Right renal cortex interstitium (tissue), 3 donors: ENCODE measurements at regions not wholly inside any gene's neighbourhood (a gene's known extent, or its start where the extent isn't known, plus 50 kb on each side); places are given as distances from the start of the nearest gene placed in this dataset.
"Not testable (repeated sequence)": the region's sequence is repeated elsewhere in the genome, so short reads cannot be mapped to it uniquely, and the experiment has no call there.

Experiments used
- DNase-seq, 3 donors: peaks; one replicate each; pipeline ENCODE4 v3.0.0-alpha.2; 2013; ENCODE audit warnings: low read depth in 3 of 3, low spot score in 2 of 3

DNA sequence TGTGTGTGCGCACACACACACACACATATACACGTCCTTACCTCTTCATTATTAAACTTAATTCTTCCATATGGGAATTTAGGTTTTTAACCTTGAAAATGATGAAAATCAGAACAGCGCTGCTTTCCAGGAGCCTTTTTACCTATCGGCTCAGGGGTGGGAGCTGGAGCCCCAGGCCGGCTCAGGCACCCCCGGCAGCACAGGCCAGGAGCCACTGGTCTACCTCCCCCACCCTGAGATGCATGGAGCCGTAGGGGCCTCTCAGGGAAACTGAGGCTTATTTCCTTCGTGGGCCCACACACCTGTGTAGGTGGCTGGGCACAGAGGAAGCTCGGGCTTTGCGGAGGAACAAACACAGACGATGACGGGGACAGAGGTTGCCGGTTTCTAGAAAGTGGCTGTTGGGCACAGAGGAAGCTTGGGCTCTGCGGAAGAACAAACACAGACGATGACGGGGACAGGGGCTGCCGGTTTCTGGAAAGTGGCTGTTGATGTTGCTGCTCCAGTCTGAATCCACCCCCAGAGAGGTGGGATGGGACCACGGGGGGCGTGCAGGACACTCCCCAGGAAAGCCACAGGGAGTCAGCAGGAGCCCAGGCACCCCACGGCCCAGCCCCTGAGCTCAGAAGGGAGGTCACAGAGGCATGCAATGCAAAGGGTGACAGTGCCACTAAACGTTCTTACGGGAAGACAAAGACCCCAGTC lies 149.4 kb downstream of the BRD1 start:
- no peak for DNase-seq

DNA sequence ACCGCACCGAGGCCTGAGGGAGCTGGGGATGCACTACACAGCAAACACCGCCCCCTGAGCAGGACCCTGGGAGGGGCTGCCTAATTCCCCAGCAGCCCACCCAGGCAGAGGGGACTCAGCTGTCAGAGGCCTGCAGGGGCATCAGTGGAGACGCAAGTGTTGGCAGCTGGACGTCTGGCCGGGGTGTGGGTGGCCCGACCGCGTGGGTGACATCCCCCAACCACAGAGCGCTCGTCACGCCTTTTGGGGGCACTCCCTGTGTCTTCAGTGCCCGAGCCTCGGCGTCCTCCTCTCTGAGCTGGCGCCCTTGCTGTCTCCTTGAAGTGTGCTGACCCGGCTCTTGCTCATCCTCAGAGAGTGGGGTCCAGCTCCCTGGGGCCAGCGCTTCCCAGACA lies 150.2 kb downstream of the BRD1 start:
- DNase-seq = no peak

DNA sequence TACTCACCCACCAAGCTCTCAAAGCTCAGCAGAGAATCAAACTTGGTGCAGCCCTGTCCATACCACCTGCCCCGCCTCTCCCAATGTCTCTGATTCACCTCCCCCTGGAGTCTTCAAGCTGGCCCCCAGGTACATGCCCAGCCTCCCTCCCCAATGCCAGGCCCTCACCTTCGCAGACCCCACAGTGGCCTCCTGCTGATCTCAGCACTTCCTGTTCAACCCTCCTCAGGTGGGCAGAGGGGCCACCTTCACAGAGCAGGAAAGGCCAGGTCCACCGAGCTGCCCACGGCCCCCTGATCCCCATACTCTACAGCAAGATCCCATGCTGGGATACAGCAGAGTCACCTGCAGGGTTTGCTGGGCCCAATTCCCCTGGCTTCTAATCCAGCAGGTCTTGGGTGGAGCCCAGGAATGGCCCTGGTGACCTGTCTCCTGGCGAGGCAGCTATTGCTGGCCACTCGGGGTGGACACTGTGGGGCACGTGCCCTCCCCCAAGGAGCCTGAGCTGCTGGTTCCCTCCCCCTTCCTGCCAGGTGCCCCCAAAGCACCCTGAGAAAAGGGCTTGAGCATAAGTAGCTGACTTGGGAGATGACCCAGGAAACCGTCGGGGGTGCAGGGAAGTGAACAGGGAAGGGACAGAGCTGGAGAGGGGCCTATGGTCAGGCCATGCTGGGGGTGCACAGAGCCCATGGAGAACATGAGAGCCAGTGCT lies 150.7 kb downstream of the BRD1 start:
- no peak for DNase-seq

DNA sequence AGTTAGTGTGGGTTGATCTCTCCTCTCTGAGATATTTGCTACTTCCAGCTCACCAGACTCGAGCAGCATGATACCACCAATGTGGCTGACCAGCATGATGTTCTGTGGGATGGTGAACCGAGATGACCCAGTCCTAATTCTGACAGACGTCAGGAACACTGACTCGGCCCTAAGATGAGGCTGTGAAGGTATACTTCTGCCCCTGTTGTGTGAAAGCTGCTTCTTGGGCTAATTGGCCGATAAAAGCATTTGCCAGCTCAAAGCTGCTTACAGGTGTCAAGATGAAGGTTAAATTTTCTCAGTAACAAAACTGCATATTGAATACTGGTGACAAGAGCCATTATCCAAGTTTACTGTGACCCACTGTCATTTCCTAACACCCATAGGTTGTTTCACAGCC lies 151.4 kb downstream of the BRD1 start:
- no peak for DNase-seq

DNA sequence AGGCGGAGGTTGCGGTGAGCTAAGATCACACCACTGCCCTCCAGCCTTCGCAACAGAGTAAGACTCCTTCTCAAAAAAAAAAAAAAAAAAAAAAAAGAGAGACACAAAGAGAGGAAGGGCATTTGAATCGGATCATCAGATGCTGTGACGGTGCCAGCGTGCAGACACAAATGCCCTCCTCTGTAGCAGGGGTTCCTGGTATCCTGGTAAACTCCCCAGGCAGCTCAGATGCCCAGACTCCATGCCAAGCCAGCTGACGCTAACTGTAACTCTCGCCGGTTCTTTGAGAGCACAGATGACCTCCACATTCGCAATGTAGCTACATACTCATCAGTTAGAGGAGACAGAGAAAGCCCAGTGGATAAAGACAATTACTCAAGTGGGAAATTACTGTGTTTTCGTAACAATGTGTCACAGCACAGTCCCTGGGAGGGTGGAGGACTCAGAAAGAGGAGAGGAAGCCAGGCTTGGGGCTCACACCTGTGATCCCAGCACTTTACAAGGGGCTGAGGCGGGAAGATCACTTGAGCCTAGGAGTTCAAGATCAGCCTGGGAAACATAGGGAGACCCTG lies 153.1 kb downstream of the BRD1 start:
- no peak for DNase-seq

DNA sequence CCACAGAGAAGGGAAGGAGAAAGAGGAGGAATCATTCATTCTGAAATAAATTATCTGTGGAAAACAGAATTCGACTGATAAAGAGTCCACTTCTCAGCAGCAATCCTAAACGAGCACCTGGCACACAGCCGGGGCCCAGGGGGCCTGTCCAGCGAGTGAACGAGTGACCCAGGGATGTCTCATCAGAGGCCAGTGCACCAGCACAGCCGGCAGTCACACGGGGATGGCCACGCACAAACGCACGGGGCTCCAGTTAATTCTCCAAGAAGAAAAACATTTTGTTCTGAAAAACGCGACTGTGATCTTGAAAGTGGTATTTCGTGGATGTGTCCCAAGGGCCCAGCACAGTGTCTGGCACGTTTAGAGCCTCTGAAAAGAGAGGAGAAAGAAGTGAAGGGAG lies 154.6 kb downstream of the BRD1 start:
- no peak for DNase-seq

DNA sequence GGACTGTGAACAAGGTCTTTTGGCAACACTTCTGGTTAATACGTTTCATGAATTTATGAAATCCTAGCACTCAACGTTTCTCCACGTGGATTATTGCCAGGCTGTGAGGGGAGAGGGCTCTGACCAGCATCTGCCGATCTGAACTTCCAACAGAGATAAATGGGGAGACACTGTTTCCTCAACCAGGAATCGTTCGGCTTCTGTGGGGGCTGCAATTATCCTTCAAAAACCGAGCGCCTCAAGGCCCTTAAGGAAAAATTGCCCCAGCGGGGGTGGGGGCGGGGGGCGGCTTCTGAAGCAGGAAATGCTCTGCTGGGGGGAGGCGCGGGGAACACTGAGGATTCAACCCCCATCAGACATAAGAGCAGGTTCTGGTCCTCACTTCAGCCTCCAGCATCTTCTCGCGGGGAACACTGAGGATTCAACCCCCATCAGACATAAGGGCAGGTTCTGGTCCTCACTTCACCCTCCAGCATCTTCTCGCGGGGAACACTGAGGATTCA lies 155.6 kb downstream of the BRD1 start:
- no peak for DNase-seq

DNA sequence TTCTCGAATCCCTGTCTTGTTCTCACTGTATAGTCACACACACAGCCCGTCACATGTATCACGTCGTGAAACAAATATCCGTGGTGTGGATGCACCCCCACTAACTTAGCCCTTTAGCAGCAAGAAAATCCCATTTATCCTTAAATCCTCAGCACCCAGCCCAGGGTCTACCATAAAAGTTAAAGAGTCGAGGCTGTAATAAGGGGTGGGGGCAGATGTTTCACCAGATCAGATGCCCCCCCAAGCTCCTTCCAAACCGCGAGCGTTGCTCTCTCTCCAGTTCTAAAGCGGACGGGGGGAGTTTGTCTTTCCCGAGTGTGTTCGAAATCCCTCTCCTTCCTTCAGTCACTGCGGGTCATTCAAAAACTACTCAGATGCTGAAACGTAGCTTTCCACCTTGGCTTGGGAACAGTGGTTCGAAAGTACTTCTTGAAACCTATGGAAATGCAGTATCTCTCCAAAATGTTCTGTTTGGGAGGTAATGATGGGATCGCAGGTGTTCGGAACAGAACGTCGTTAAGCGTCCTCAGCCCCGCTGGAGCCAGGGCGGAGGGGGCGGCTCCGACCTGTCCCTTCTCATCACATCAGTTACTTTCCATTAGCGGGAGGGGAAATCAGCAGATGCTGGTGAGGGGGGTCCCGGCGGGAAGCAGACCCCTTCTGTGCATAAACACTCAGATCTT lies 156.2 kb downstream of the BRD1 start:
- DNase-seq = no peak

DNA sequence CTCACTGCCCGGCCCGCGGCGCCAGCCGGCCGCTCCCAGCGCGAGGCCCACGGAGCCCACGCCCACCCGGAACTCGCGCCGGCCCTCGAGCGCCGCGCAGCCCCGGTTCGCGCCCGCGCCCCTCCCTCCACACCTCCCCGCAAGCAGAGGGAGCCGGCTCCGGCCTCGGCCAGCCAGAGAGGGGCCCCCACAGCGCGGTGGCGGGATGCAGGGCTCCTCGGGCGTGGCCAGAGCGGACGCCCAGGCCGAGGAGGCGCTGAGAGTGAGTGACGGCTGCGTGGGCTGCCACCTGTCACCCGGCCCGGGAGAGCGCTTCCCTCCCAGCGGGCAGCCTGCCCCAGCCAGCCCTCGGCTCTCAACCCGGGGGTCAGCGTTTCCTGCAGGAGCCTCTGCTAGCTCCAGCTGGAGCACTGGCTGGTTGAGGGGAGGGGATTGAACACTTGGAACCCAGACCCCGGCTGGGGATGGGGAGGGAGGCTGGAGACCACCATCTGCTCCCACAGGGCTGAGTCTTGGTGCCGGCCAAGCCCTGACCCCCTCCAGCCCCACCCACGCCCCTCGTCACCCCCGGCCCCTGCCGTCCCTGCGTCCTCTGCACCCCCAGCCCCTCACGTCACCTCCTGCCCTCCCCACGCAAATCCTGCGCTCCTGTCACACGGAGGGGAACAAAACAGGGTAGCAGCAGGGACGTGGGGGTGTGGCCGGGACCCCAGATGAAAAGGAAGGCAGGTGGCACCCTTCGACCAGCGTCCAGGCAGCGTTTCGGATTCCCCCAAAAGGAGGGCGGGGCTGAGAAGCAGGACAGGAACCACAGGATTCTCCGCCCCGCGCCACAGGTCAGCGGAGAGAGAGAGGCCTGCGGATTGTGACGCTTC lies 157.0 kb downstream of the BRD1 start:
- DNase-seq = no peak

DNA sequence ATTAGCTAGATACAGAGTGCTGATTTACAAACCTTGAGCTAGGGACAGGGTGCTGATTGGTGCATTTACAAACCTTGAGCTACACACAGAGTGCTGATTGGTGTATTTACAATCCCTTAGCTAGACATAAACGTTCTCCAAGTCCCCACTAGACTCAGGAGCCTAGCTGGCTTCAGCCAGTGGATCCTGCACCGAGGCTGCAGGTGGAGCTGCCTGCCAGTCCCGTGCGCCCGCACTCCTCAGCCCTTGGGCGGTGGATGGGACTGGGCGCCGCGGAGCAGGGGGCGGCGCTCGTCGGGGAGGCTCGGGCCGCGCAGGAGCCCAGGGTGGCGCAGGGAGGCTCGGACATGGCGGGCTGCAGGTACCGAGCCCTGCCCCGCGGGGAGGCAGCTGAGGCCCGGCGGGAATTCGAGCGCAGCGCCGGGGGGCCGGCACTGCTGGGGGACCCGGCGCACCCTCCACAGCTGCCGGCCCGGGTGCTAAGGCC lies 157.7 kb downstream of the BRD1 start:
- DNase-seq = not testable (repeated sequence)

DNA sequence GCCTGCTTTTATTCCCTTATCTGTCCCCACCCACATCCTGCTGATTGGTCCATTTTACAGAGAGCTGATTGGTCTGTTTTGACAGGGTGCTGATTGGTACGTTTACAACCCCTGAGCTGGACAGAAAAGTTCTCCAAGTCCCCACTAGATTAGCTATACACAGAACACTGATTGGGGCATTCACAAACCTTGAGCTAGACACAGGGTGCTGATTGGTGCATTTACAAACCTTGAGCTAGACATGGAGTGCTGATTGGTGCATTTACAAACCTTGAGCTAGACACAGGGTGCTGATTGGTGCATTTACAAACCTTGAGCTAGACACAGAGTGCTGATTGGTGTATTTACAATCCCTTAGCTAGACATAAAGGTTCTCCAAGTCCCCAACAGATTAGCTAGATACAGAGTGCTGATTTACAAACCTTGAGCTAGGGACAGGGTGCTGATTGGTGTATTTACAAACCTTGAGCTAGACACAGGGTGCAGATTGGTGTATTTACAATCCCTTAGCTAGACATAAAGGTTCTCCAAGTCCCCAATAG lies 158.2 kb downstream of the BRD1 start:
- DNase-seq = not testable (repeated sequence)

DNA sequence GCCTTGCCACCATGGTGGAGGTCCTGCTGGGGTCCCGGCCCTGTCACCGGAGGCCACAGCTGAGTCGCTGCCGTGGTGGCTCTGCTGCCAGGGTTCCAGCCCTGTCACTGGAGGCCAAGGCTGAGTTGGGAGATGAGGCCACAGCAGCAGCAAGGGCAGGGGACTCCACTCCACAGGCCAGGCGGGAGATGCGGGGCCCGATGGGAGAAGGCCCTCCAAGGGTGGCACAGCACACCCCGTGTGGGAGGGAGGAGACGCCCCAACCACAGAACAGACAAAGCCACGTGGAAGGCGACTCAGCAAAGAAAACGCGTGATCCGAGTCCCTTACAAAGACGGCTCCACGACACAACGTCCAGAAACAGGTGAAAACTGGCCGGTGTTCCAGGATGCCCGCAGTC lies 159.3 kb downstream of the BRD1 start:
- no peak for DNase-seq

DNA sequence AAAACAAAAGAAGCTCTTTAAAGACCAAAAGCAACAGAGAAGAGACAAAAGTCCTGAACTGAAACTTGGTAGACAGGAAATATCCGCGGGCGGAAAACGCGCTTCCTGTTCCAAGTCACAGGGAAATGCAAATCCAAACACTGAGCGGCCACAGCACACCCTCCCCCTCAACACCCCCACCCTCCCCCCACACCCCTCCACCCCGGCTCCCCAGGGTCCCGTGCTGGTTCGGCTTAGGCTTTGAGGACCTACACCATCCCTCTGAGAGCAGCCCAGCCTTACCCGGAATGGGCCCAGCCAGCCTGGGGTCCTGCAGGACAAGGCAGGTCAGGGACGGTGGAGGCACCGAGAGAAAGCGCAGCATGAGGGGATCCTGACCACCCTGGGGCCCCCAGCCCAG lies 160.4 kb downstream of the BRD1 start:
- DNase-seq = no peak

DNA sequence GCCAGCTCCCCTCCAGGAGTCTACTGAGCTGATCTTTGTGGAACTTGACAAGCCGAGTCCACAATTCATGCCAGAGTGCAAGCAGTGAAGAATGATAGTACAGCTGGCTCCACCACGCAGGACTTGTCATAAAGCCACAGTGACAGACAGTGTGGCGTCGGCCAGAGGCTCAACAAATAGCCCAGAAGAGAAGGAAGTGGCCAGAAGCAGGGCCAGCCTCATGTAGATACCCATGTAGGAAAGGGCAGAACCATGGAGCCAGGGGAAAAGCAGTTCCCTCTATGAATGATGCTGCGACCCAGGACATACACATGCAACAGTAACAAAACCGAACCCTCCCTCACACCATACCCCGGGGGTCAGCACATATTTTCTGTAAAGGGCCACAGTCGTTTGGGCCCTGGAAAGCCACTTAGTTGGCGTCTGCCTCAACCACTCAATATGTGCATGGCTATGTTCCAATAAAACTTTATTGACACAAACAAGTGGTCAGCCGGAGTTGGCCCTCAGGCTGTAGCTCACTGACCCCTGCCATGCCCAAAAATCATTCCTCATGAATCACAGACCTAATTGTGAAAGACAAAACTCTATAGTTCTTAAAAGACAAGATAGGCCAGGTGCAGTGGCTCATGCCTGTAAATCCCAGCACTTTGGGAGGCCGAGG lies 161.4 kb downstream of the BRD1 start:
- DNase-seq = no peak

DNA sequence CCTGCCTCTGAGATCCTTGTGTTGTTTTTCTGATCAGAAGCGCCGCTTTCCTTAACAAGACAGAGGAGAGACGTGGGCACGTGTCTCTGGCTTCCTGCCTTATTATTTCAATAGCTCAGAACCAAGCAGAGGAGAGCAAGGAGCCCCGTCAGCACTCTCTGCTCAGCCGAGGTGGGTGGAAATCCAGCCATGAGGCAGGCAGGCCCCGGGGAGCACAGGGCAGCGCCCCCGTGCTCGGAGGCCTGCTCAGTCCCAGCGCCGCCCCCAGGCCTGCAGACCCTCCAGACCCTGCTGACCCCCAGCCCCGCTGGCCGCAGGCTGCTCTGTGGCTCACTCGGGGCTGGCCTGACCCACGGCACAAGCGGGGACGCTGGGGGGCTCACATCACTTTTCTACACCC lies 162.8 kb downstream of the BRD1 start:
- no peak for DNase-seq

DNA sequence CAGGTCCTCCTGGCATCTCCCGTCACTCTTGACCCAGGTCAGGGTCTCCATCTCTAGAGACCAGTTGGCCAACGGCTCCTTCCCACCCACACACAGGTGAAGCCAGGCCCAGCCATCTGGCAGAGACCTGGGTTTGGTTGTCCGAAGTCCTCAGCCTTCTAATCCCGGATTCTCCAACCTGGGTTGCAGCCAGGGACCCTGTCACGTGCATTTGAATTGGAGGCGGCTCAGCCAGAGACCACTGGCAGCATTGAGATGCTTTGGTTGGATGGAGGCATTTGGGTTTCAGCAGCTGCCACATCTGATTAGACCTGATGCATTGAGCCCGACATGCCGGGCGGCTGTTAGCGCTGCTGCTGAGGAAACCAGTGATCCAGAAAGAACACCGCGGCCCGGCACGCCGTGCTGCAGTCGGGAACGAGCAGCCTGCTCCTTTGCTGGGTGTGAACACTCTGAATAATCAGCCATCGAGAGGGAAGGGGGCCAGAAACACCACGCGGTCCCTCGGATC lies 163.2 kb downstream of the BRD1 start:
- no peak for DNase-seq

DNA sequence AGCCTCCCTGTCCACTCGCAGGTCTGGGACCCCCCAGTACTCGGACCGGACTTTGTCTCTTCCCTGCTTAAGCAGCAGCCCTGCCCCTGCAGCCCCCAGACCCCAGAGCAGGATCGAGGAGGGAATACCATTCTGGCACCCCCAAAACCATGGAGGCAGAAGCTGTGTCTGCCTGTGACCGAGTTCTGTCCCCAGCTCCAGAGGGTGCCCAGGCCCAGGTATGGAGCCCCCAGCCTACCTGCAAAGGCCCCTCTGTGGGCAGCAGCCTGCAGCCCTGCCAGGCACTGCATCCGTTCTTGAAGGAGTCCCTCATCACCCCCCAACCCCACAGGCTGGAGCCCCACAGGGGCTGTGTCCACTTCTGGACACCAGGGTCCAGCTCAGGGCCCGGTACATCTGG lies 163.8 kb downstream of the BRD1 start:
- DNase-seq = no peak

DNA sequence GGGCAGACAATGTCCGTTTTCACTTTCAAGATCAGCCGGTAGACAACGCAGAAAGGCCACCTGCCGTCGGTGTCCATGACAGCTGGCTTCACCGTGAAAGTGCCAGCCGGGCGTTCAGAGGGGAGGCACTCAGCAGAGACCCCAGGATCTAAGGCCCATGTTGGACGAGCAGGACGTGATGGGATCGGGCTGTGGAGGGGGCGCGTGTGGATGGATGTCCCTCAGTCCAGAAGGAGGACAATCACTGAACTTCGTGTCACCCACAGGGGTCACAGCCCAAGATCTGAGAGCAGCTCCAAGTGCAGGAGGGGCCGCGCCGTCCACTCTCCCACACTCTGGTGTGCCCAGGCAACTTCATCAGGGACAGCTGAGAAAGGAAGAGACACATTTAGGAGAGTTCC lies 164.4 kb downstream of the BRD1 start:
- no peak for DNase-seq

DNA sequence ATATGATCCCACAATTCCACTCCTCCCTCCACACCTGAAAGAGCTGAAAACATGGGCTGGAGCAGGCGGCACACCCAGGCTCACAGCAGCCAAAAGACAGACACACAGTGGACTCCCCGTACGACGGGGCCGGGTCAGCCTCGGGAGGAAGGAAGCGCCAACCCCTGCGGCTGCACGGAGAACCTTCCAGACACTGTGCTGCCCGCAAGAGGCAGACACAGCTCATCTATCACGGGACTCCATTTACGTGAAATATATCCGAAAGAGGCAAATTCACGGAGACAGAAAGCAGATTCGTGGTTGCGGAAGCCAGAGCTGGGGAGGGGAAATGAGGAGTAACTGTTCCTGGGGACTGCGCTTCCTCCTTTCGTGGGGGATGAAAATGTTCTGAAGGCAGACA lies 165.0 kb downstream of the BRD1 start:
- no peak for DNase-seq
